CD4-positive, alpha-beta T cell (primary cell): ENCODE measurements at regions not wholly inside any gene's neighbourhood (a gene's known extent, or its start where the extent isn't known, plus 50 kb on each side); places are given as distances from the start of the nearest gene placed in this dataset.

Source experiments
- ATAC-seq: fragments of 200-7000 bp; cut with Tn5 transposase; one replicate; pipeline ENCODE4 v1.10.0; 2022; ENCODE audit warnings: mild to moderate bottlenecking; ENCODE audit not compliant: poor library complexity
- CTCF ChIA-PET: fragments of 350-600 bp; sonication (Branson Sonifier 250); formaldehyde crosslinking; loops from one replicate; lab custom pipeline; 2021; ENCODE audit warnings: antibody characterized with exemption, inconsistent platforms; lab: Charles Lee
- POLR2A ChIA-PET: fragments of 350-600 bp; sonication (Branson Sonifier 250); formaldehyde crosslinking; loops from one replicate; lab custom pipeline; 2021; ENCODE audit warnings: antibody characterized with exemption, inconsistent platforms; lab: Charles Lee
- DNase-seq, 14 experiments: peaks; one replicate each; pipeline ENCODE4 v3.0.0-alpha.2; 2013 to 2020; ENCODE audit warnings: mixed read lengths in 2 of 14
- H3K27ac ChIP-seq, 2 donors: one replicate each; pipeline versions ENCODE4 v1.5.1 to v1.7.0; 2013; ENCODE audit warnings: low read length in 2 of 2, low read depth in 1 of 2, mild to moderate bottlenecking in 1 of 2
- H3K27me3 ChIP-seq, 2 experiments: 1 replicate in 1 of 2; 2 replicates in 1 of 2; pipeline versions ENCODE4 v1.6.1 to v1.7.0; 2013; ENCODE audit warnings: low read length in 2 of 2, control low read depth in 1 of 2, mild to moderate bottlenecking in 1 of 2, moderate library complexity in 1 of 2; ENCODE audit not compliant: insufficient read depth in 2 of 2, control insufficient read depth in 1 of 2
- H3K36me3 ChIP-seq: one replicate; pipeline ENCODE4 v1.6.1; 2013; ENCODE audit warnings: low read length, control low read depth; ENCODE audit not compliant: insufficient read depth
- H3K4me1 ChIP-seq: one replicate; pipeline ENCODE4 v1.6.1; 2013; ENCODE audit warnings: low read length, control low read depth; ENCODE audit not compliant: insufficient read depth
- H3K4me3 ChIP-seq: one replicate; pipeline ENCODE4 v1.5.1; 2013; ENCODE audit warnings: mild to moderate bottlenecking, low read length, moderate library complexity
- H3K9me3 ChIP-seq, 2 experiments: 1 replicate in 1 of 2; 2 replicates in 1 of 2; pipeline versions ENCODE4 v1.6.1 to v1.7.0; 2013; ENCODE audit warnings: low read length in 2 of 2, mild to moderate bottlenecking in 2 of 2, control low read depth in 1 of 2, moderate library complexity in 1 of 2; ENCODE audit not compliant: control insufficient read depth in 1 of 2, insufficient read depth in 1 of 2
- H3K27ac Mint-ChIP-seq: one replicate; pipeline ENCODE4 v1.8.0; 2020; ENCODE audit warnings: mixed read lengths
- H3K27me3 Mint-ChIP-seq: one replicate; pipeline ENCODE4 v1.8.0; 2021; ENCODE audit warnings: mixed read lengths
- H3K36me3 Mint-ChIP-seq: one replicate; pipeline ENCODE4 v1.8.0; 2021; ENCODE audit warnings: low read depth, mixed read lengths
- H3K4me1 Mint-ChIP-seq: one replicate; pipeline ENCODE4 v1.8.0; 2021; ENCODE audit warnings: low read depth, mixed read lengths
- H3K4me3 Mint-ChIP-seq: one replicate; pipeline ENCODE4 v1.8.0; 2020; ENCODE audit warnings: mild to moderate bottlenecking, mixed read lengths
- H3K9me3 Mint-ChIP-seq: one replicate; pipeline ENCODE4 v1.8.0; 2020; ENCODE audit warnings: mixed read lengths
- intact Hi-C, 2 experiments: fragments of 100-400 bp; cut with DNase I in 1 of 2; cut with micrococcal nuclease in 1 of 2; formaldehyde crosslinking; loops; one replicate each; pipeline versions ENCODE4 v1.15.1 to v1.9.0; 2023 to 2025; cut with DNase I, micrococcal nuclease
- TF ChIP-seq, protein P1 (sequence below): fragments of 200-600 bp; IDR thresholded peaks from one replicate; pipeline ENCODE4 v1.8.0; 2022; ENCODE audit warnings: antibody characterized with exemption, mild to moderate bottlenecking

DNA sequence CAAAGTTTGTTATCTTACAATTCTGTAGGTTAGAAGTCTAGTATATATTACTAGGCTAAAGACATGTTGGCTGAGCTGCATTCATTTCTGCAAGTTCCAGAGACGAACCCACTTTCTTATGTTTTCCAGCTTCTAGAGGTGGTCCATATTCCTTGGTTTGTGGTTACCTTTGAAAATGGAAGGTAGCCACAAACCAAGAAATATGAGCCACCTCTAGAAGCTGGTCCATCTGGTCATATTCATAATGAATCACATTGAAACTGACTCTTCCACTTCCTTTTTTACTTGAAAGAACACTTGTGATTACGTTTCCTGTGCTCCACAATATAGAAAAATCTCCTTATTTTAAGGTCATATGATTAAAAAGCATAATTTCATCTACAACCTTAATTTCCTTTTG, 943.0 kb upstream of the PCDH9 start:
- POLR2A ChIA-PET: no interaction called here
- Histone ChIP-seq H3K27me3 (no peaks in the 10 kb centered on the region), H3K4me3 (no peak overlapping the region), H3K36me3 (no peaks in the 10 kb centered on the region), H3K4me1 (no peaks in the 10 kb centered on the region), H3K27ac (no peak overlapping the region), H3K9me3 (peaks cover 0 to 9% of the 10 kb centered on the region in 2 experiments)
- TF ChIP-seq, protein P1, sequence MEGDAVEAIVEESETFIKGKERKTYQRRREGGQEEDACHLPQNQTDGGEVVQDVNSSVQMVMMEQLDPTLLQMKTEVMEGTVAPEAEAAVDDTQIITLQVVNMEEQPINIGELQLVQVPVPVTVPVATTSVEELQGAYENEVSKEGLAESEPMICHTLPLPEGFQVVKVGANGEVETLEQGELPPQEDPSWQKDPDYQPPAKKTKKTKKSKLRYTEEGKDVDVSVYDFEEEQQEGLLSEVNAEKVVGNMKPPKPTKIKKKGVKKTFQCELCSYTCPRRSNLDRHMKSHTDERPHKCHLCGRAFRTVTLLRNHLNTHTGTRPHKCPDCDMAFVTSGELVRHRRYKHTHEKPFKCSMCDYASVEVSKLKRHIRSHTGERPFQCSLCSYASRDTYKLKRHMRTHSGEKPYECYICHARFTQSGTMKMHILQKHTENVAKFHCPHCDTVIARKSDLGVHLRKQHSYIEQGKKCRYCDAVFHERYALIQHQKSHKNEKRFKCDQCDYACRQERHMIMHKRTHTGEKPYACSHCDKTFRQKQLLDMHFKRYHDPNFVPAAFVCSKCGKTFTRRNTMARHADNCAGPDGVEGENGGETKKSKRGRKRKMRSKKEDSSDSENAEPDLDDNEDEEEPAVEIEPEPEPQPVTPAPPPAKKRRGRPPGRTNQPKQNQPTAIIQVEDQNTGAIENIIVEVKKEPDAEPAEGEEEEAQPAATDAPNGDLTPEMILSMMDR: no peak
- DNase-seq (no peak), ATAC-seq (no peak)
- Mint-ChIP-seq H3K27me3 (no peaks in the 10 kb centered on the region), H3K4me3 (no peak overlapping the region), H3K36me3 (no peaks in the 10 kb centered on the region), H3K4me1 (no peaks in the 10 kb centered on the region), H3K9me3 (peaks cover 10% of the 10 kb centered on the region), H3K27ac (no peak overlapping the region)
- intact Hi-C loops: no loop called here
- CTCF ChIA-PET: no interaction called here

DNA sequence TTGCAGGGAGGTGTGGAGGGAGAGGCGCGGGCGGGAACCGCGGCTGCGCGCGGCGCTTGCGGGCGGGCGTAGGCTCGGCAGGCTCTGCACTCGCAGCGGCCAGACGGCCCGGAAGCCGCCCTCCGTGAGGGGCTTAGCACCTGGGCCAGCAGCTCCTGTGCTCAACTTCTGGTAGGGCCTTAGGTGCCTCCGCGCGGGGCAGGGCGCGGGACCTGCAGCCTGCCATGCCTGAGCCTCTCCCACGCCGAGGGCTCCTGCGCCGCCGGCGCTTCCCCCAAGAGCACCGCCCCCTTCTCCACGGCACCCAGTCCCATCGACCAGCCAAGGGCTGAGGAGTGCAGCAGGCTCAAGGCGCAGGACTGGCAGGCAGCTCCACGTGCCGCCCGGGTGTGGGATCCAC, 940.8 kb upstream of the PCDH9 start:
- ChIA-PET POLR2A (no interaction called here), CTCF (no interaction called here)
- Histone ChIP-seq H3K27ac (no peak overlapping the region), H3K36me3 (no peaks in the 10 kb centered on the region), H3K27me3 (no peaks in the 10 kb centered on the region), H3K4me3 (no peak overlapping the region), H3K4me1 (no peaks in the 10 kb centered on the region), H3K9me3 (peaks cover 0 to 9% of the 10 kb centered on the region in 2 experiments)
- Mint-ChIP-seq H3K4me1 (no peaks in the 10 kb centered on the region), H3K4me3 (no peak overlapping the region), H3K27ac (no peak overlapping the region), H3K36me3 (no peaks in the 10 kb centered on the region), H3K9me3 (peaks cover 4% of the 10 kb centered on the region), H3K27me3 (no peaks in the 10 kb centered on the region)
- intact Hi-C loops: no loop called here
- peak in 1 of 14 experiments; percentile 5 for DNase-seq
- TF ChIP-seq, protein P1: no peak
- no peak for ATAC-seq

GRCh38 chr13:68168448-68168847, 938.3 kb upstream of the PCDH9 start:
- no peak for DNase-seq
- intact Hi-C loops: no loop called here
- Histone ChIP-seq H3K4me3 (no peak overlapping the region), H3K9me3 (peaks cover 0 to 9% of the 10 kb centered on the region in 2 experiments), H3K4me1 (no peaks in the 10 kb centered on the region), H3K36me3 (no peaks in the 10 kb centered on the region), H3K27me3 (no peaks in the 10 kb centered on the region), H3K27ac (no peak overlapping the region)
- Mint-ChIP-seq H3K9me3 (peaks cover 2% of the 10 kb centered on the region), H3K4me3 (no peak overlapping the region), H3K27me3 (no peaks in the 10 kb centered on the region), H3K36me3 (no peaks in the 10 kb centered on the region), H3K4me1 (no peaks in the 10 kb centered on the region), H3K27ac (no peak overlapping the region)
- ChIA-PET CTCF (no interaction called here), POLR2A (no interaction called here)
- TF ChIP-seq, protein P1: no peak
- ATAC-seq: no peak
